H1 (cell line): ENCODE measurements at regions not wholly inside any gene's neighbourhood (a gene's known extent, or its start where the extent isn't known, plus 50 kb on each side); places are given as distances from the start of the nearest gene placed in this dataset.

ENCODE experiments used
- CTCF ChIP-seq, 3 experiments: IDR thresholded peaks; 1 replicate in 2 of 3; 2 replicates in 1 of 3; pipeline versions ENCODE4 v1.5.1 to v1.6.1; 2011; ENCODE audit warnings: low read length in 3 of 3, mild to moderate bottlenecking in 3 of 3, inconsistent platforms in 2 of 3, low read depth in 1 of 3, moderate library complexity in 1 of 3; ENCODE audit not compliant: insufficient read depth in 1 of 3; ENCODE audit errors: control extremely low read depth in 1 of 3
- RXRA ChIP-seq: IDR thresholded peaks from 2 replicates; pipeline ENCODE4 v1.6.1; 2011; ENCODE audit warnings: low read depth, mild to moderate bottlenecking, low read length, moderate library complexity; ENCODE audit not compliant: insufficient read depth

- TF ChIP-seq CTCF (IDR thresholded peaks at IDR 0.05; ENCODE audit: control extremely low read depth in 1 of 3, insufficient read depth in 1 of 3, low read depth in 1 of 3, low read length in 3 of 3) (no peak), RXRA (no peak)
These were observed 199.1 kb downstream of the HERPUD2 start for GRCh38 chr7:35495844-35496243.
